CD14-positive monocyte (primary cell): ENCODE measurements at regions not wholly inside any gene's neighbourhood (a gene's known extent, or its start where the extent isn't known, plus 50 kb on each side); places are given as distances from the start of the nearest gene placed in this dataset.

Experiments used
- DNase-seq, 3 donors: peaks; one replicate each; pipeline ENCODE4 v3.0.0-alpha.2; 2011 to 2022
- H2AFZ ChIP-seq: 2 replicates; pipeline ENCODE4 v1.6.0; 2012; ENCODE audit warnings: mild to moderate bottlenecking, low read depth, low read length, inconsistent platforms; ENCODE audit not compliant: insufficient read depth, poor library complexity, severe bottlenecking
- H3K27ac ChIP-seq, 2 donors: 1 replicate in 1 of 2; 2 replicates in 1 of 2; pipeline ENCODE4 v1.5.1; 2012 to 2013; ENCODE audit warnings: low read length in 2 of 2, control low read depth in 1 of 2, inconsistent platforms in 1 of 2, low read depth in 1 of 2, mild to moderate bottlenecking in 1 of 2
- H3K27me3 ChIP-seq, 2 donors: one replicate each; pipeline versions ENCODE4 v1.6.0 to v1.6.1; 2011 to 2013; ENCODE audit warnings: low read length in 2 of 2; ENCODE audit not compliant: control insufficient read depth in 2 of 2, insufficient read depth in 2 of 2
- H3K36me3 ChIP-seq, 2 donors: replicated peaks in 1 of 2; 1 replicate in 1 of 2; 2 replicates in 1 of 2; pipeline versions ENCODE4 v1.5.1 to v1.6.1; 2012 to 2013; ENCODE audit warnings: low read length in 2 of 2, control low read depth in 1 of 2, inconsistent platforms in 1 of 2, mild to moderate bottlenecking in 1 of 2; ENCODE audit not compliant: insufficient read depth in 2 of 2, control insufficient read depth in 1 of 2
- H3K4me1 ChIP-seq, 2 donors: 1 replicate in 1 of 2; 2 replicates in 1 of 2; pipeline versions ENCODE4 v1.5.1 to v1.6.1; 2012 to 2013; ENCODE audit warnings: low read length in 2 of 2, control low read depth in 1 of 2, inconsistent platforms in 1 of 2, mild to moderate bottlenecking in 1 of 2, moderate library complexity in 1 of 2; ENCODE audit not compliant: insufficient read depth in 2 of 2, control insufficient read depth in 1 of 2
- H3K4me2 ChIP-seq: replicated peaks from 2 replicates; pipeline ENCODE3; 2012; ENCODE audit warnings: low read length, moderate library complexity, mild to moderate bottlenecking; ENCODE audit not compliant: poor library complexity, severe bottlenecking; ENCODE audit errors: extremely low read depth
- H3K4me3 ChIP-seq, 3 experiments: fragments of 200-600 bp in 1 of 3; sonication (generic) in 1 of 3; replicated peaks in 1 of 3; 1 replicate in 2 of 3; 2 replicates in 1 of 3; pipeline ENCODE4 v1.5.1; 2011 to 2013; ENCODE audit warnings: low read length in 3 of 3, mild to moderate bottlenecking in 3 of 3, control low read depth in 2 of 3, low read depth in 2 of 3, inconsistent platforms in 1 of 3, moderate library complexity in 1 of 3
- H3K79me2 ChIP-seq: 2 replicates; pipeline ENCODE4 v1.6.0; 2012; ENCODE audit warnings: mild to moderate bottlenecking, control low read depth, inconsistent platforms, low read length, moderate library complexity; ENCODE audit not compliant: insufficient read depth
- H3K9ac ChIP-seq: 2 replicates; pipeline ENCODE4 v1.6.0; 2017; ENCODE audit warnings: low read length, mild to moderate bottlenecking; ENCODE audit not compliant: insufficient read depth, poor library complexity, severe bottlenecking
- H3K9me3 ChIP-seq, 2 donors: replicated peaks in 1 of 2; 1 replicate in 1 of 2; 2 replicates in 1 of 2; pipeline versions ENCODE4 v1.5.1 to v1.6.1; 2012 to 2013; ENCODE audit warnings: low read length in 2 of 2, control low read depth in 1 of 2; ENCODE audit not compliant: control insufficient read depth in 1 of 2, insufficient read depth in 1 of 2
- H4K20me1 ChIP-seq: 2 replicates; pipeline ENCODE4 v1.6.0; 2012; ENCODE audit warnings: mild to moderate bottlenecking, low read length, control low read depth, moderate library complexity; ENCODE audit not compliant: insufficient read depth
- H3K27ac Mint-ChIP-seq, 7 donors: one replicate each; pipeline ENCODE4 v1.8.0; 2020; ENCODE audit warnings: mild to moderate bottlenecking in 7 of 7, mixed read lengths in 7 of 7, moderate library complexity in 6 of 7, inconsistent platforms in 2 of 7
- H3K27me3 Mint-ChIP-seq, 3 donors: one replicate each; pipeline ENCODE4 v1.8.0; 2021 to 2022; ENCODE audit warnings: low read depth in 3 of 3, mild to moderate bottlenecking in 3 of 3, mixed read lengths in 3 of 3, moderate library complexity in 3 of 3, inconsistent platforms in 1 of 3
- H3K36me3 Mint-ChIP-seq, 2 donors: one replicate each; pipeline ENCODE4 v1.8.0; 2020; ENCODE audit warnings: mixed read lengths in 2 of 2, inconsistent platforms in 1 of 2, mild to moderate bottlenecking in 1 of 2
- H3K4me1 Mint-ChIP-seq: one replicate; pipeline ENCODE4 v1.8.0; 2020; ENCODE audit warnings: mild to moderate bottlenecking, mixed read lengths
- H3K4me3 Mint-ChIP-seq, 2 donors: one replicate each; pipeline ENCODE4 v1.8.0; 2020; ENCODE audit warnings: mild to moderate bottlenecking in 2 of 2, mixed read lengths in 2 of 2, moderate library complexity in 1 of 2
- H3K9me3 Mint-ChIP-seq, 7 donors: one replicate each; pipeline ENCODE4 v1.8.0; 2020 to 2022; ENCODE audit warnings: mixed read lengths in 7 of 7, mild to moderate bottlenecking in 6 of 7, moderate library complexity in 6 of 7, inconsistent platforms in 2 of 7
- WGBS: methylation state at CpG from one replicate; pipeline ENCODE4 v1.1.5; 2013; ENCODE audit warnings: missing lambda C conversion rate; ENCODE audit not compliant: insufficient coverage; 5-methylcytosine and 5-hydroxymethylcytosine counted together
- intact Hi-C, 2 donors: fragments of 100-400 bp; cut with micrococcal nuclease; formaldehyde crosslinking; loops; one replicate each; pipeline versions ENCODE4 v1.15.0 to v1.15.1; 2023
- TF ChIP-seq, protein P1 (sequence below): fragments of 200-600 bp; IDR thresholded peaks from one replicate; pipeline ENCODE4 v1.8.0; 2022; ENCODE audit warnings: antibody characterized with exemption, mild to moderate bottlenecking

- Mint-ChIP-seq H3K9me3 (peaks cover 0 to 3% (median 0%) of the 10 kb centered on the region in 7 donors), H3K4me1 (no peaks in the 10 kb centered on the region), H3K27ac (no peak overlapping the region), H3K27me3 (no peaks in the 10 kb centered on the region), H3K4me3 (no peak overlapping the region), H3K36me3 (no peaks in the 10 kb centered on the region)
- DNase-seq: no peak
- no peak overlapping the region for H3K4me2 ChIP-seq
- no peaks in the 10 kb centered on the region for H3K27me3 ChIP-seq
- H3K79me2 ChIP-seq: no peaks in the 10 kb centered on the region
- no peak overlapping the region for H3K9ac ChIP-seq
- 8% methylated on average over 4 of the region's 10 CpGs for WGBS
- no peak overlapping the region for H2AFZ ChIP-seq
- TF ChIP-seq, protein P1, sequence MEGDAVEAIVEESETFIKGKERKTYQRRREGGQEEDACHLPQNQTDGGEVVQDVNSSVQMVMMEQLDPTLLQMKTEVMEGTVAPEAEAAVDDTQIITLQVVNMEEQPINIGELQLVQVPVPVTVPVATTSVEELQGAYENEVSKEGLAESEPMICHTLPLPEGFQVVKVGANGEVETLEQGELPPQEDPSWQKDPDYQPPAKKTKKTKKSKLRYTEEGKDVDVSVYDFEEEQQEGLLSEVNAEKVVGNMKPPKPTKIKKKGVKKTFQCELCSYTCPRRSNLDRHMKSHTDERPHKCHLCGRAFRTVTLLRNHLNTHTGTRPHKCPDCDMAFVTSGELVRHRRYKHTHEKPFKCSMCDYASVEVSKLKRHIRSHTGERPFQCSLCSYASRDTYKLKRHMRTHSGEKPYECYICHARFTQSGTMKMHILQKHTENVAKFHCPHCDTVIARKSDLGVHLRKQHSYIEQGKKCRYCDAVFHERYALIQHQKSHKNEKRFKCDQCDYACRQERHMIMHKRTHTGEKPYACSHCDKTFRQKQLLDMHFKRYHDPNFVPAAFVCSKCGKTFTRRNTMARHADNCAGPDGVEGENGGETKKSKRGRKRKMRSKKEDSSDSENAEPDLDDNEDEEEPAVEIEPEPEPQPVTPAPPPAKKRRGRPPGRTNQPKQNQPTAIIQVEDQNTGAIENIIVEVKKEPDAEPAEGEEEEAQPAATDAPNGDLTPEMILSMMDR: peak; percentile 52
- intact Hi-C loops: no loop called here
- no peaks in the 10 kb centered on the region for H4K20me1 ChIP-seq
- no peaks in the 10 kb centered on the region for H3K4me1 ChIP-seq
- H3K27ac ChIP-seq: no peak overlapping the region
- no peaks in the 10 kb centered on the region for H3K36me3 ChIP-seq
- H3K9me3 ChIP-seq: peaks cover 0 to 6% of the 10 kb centered on the region in 2 donors
- H3K4me3 ChIP-seq: no peak overlapping the region
Measured at GRCh38 chr4:167622481-167623240, 388.4 kb upstream of the SPOCK3 start.

- Mint-ChIP-seq H3K27ac (no peak overlapping the region), H3K4me1 (no peaks in the 10 kb centered on the region), H3K36me3 (no peaks in the 10 kb centered on the region), H3K9me3 (peaks cover 0 to 2% (median 0%) of the 10 kb centered on the region in 7 donors), H3K4me3 (no peak overlapping the region), H3K27me3 (no peaks in the 10 kb centered on the region)
- intact Hi-C loops: no loop called here
- no peak for DNase-seq
- Histone ChIP-seq H3K4me2 (no peak overlapping the region), H2AFZ (no peak overlapping the region), H3K27ac (no peak overlapping the region), H3K36me3 (no peaks in the 10 kb centered on the region), H3K4me3 (no peak overlapping the region), H3K9ac (no peak overlapping the region), H3K9me3 (peaks cover 0 to 6% of the 10 kb centered on the region in 2 donors), H3K79me2 (no peaks in the 10 kb centered on the region), H4K20me1 (no peaks in the 10 kb centered on the region), H3K4me1 (no peaks in the 10 kb centered on the region), H3K27me3 (no peaks in the 10 kb centered on the region)
- TF ChIP-seq, protein P1: no peak
- no CpG with 5 or more reads among the region's 3 CpGs for WGBS
Measured at GRCh38 chr4:167623241-167623572, 388.9 kb upstream of the SPOCK3 start.
